Glomerular visceral epithelial cell (primary cell): ENCODE measurements at regions not wholly inside any gene's neighbourhood (a gene's known extent, or its start where the extent isn't known, plus 50 kb on each side); places are given as distances from the start of the nearest gene placed in this dataset.
A peak's percentile ranks its signal among the peaks of the same experiment; 100 is the strongest.
"Not testable (repeated sequence)": the region's sequence is repeated elsewhere in the genome, so short reads cannot be mapped to it uniquely, and the experiment has no call there.

Source experiments
- DNase-seq: peaks from one replicate; pipeline ENCODE4 v3.0.0-alpha.2; 2016; ENCODE audit errors: extremely low spot score

- no peak for DNase-seq
These were observed 442.8 kb upstream of the SYT4 start for GRCh38 chr18:43720041-43720440.

DNA sequence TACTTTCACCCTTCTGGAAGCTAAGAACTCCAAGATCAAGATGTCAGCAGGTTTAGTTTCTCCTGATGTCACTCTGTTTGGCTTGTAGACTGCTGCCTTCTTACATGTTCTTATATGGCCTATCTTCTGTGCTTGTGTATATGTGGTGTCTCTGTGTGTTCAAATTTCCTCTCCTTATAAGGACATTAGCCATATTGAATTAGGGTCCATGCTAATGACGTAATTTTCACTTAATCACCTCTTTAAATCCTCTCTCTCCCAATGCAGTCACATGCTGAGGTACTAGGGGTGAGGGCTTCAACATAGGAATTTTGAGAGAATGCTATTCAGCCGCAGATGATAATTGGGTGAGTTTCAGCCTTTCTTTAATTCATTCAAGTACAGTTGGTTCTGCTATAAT, 458.3 kb upstream of the SYT4 start:
- no peak for DNase-seq

GRCh38 chr18:43744960-43745745, 467.9 kb upstream of the SYT4 start:
- DNase-seq = peak; percentile 35

DNA sequence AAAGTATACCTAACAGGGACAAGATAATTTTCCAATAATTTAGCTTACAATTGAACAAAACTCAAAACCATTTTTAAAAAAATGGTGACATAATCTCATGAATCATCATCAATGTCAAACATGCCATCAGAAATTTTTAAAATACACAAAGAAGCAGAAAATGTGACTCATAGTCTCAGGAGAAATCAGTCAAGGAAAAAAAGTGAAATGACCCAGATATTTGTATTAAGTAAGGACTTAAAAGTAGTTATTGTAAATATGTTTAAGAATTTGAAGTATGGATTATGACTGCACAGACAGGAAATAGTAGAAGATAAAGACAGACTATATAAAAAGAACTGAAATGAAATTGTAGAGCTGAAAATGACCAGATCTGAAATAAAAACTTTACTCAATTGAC, 473.9 kb upstream of the SYT4 start:
- no peak for DNase-seq

GRCh38 chr18:43751835-43752234, 474.5 kb upstream of the SYT4 start:
- DNase-seq = no peak

GRCh38 chr18:43757273-43757672, 480.0 kb upstream of the SYT4 start:
- no peak for DNase-seq

DNA sequence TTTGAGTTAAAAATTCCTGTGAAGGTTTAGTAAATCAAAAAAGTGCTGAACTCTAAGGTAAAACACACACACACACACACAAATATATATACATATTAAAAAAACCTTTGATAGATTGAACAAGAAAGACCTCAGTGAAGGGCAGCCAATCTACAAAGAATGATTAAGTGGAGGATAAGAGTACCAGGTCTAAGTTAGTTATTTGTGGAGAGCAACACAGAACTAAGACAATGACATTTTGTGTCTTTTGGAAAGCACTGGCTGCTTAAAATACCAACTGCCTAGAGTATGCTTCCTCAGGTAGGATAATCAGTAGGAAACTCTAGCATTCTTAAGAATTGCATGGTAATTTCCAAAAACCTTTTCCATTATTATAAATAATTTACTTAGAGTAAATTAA, 481.4 kb upstream of the SYT4 start:
- no peak for DNase-seq

GRCh38 chr18:43760010-43760409, 482.7 kb upstream of the SYT4 start:
- no peak for DNase-seq

DNA sequence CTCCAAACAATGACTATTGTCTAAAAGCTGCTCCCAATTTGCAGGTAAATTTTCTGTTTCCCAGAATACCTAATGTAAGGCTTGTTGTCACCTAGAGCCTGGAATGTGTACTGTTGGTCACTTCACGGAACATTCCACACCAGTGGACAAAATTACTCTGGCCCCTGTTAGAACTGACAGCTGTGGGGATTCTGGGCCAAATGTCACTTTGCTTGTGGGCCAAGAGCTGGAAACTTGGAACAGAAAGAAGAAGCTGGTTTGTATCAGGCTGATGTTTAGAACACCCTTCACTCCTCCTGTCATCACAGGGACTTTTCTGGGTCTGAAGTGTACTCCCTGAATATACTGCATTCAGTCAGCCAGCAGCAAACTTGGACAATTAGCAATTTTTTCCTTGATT, 495.6 kb upstream of the SYT4 start:
- no peak for DNase-seq

GRCh38 chr18:43774497-43774896, 497.2 kb upstream of the SYT4 start:
- no peak for DNase-seq

DNA sequence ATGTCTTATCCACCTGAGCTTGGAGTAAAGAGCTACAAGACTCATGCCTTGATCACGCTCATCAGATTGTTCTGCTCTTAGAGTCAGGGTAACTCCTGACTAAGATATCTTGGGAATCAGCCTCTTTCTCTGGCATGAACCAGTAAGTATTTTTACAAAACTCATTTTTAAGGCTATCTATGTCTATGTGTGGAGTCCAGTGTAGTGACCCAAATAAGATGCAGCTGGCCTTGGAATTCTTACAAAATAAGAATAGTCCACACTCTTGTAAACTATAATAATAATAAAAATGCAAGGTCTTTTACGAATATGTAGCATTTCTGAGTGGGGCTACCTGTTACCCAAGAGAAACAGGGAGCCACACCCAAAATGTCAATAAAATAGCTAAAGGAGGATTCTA, 498.3 kb upstream of the SYT4 start:
- DNase-seq = no peak

DNA sequence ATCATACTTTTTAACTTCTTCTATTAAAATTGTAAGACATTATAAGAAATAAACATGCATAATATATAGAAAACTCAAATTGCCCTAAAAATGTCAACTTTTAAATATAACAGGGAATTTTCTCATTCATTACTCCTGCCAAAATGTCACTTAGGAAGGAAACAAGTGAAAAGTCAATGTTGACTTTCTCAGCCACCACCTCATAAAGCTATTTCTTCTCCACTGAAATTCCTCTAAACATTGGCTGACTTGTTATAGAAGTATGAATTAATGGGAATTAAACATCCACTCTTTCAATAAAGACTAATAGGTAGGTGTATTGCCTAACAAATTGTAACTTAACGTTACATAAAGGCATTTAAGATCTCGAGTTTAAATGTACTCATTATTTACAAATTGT, 499.7 kb upstream of the SYT4 start:
- DNase-seq = no peak

DNA sequence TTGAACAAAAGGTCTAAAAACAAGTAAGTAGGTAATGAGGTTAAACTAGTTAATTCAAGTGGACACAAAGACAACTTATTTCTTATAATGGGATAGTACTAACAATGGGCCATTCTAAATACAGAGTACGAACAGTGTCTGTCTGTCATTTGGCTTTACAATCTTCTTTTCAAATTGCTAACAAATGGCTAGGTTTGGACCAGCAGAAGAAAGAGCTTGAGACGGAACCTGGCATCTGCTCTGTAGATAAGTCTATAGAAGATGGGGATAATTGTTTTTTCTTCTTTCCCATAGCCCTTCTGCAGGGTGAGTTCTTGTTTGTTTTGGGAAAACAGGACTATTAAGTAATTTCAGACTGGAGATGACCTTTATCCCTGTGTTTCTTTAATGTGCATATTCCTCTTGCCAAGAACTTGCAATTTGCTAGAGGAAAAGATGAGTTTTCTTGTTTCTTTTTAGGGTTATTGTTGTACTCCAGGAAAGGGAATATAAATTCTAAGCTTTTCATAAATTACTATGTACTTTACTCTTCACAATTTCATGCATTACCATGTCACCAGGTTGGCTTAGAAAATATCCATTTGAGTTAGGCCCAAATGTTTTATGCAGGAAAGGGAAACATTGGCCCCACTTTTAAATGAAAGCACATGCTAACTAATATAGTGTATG, 500.5 kb upstream of the SYT4 start:
- DNase-seq = no peak

- DNase-seq = peak; percentile 51
These were observed 503.6 kb upstream of the SYT4 start for GRCh38 chr18:43780782-43781340.

DNA sequence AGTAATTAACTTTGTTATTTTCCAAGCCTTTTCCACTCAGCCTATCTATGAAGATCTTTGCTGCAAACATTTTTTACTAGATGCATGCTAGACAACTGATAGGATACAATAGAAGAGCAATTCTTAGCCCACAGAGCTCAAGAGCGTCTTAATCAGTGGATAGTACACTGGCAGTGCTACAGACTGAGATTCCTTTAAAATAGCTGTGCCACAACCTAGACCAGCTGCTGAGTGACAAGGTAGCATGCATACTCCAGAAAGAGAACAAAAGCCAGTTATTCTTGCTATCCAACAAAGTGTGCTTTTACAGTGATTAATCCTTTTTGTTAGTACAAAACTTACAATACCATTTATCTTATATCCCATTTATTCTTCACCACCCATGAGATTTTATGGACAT, 507.9 kb upstream of the SYT4 start:
- DNase-seq = no peak

DNA sequence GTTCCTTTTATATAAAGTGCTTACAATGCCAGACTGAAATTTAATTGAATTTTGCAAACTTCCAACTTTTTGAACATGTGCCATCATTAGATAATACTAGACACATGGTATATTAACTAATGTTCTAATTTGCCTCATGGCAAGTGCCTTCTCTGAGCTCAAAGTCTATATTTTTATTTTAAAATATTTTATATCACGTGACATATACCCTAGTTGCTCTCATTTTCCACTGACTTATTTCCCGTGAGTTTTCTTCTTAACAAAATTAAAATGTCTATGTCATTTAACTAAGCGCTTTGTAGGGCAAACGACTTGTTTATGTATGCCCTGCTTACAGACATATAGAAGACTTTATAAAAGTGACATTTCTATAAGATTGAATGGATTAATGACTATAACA, 509.6 kb upstream of the SYT4 start:
- no peak for DNase-seq

GRCh38 chr18:43787721-43788120, 510.4 kb upstream of the SYT4 start:
- DNase-seq = not testable (repeated sequence)

DNA sequence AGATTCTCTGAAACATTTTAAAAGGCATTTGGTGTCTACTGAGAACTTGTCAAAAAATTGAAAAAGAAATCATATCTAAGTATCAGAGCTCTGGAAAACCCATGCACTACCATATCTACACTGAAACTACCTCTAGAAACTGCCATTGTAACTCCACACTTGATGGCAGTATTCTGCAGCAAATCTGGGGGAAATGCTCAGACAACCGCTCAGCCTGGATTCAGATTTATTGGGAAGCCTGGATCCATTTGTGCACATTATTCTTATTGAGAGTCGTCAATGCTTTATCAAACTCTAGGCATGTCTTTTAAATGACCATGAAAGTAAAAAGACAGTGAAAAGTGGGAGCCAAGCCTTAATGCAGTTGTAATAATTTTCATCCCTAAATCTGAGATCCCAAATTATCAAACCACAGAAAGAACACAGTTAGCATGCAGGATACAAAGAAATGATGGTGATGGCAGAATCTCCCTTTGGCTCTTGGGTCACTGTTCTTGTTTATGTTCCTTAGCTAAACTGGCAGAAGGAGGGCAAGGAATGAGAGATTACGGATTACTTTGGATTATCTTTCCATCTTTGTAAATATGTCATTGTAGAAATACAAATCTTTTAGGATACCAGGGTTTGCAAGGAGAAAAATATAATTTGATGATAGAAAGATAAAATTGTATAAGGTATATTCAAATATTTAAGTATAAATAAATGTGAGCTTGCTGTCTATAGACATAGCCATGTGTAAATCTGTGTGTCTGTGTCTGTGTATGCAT, 512.1 kb upstream of the SYT4 start:
- no peak for DNase-seq

- no peak for DNase-seq
These were observed 516.6 kb upstream of the SYT4 start for GRCh38 chr18:43793910-43794309.

DNA sequence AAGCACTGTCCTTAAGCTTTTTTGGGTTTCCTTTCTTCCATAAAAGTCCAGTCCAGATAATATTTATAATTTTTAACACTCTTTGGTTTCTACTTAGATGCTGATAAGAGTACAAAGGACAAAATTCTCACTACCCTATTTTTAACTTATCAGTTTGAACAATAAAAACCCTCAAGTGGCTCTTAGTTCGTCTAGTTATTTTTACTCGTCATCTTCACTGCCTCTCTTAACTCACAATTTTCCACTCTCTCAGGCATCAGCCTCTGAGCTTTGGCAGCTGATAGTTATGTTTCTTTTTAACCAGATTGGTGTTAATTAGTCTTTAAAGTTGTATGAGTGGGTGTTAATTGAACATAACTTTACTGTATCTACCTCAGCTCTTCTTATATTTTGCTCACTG, 517.1 kb upstream of the SYT4 start:
- DNase-seq = no peak

DNA sequence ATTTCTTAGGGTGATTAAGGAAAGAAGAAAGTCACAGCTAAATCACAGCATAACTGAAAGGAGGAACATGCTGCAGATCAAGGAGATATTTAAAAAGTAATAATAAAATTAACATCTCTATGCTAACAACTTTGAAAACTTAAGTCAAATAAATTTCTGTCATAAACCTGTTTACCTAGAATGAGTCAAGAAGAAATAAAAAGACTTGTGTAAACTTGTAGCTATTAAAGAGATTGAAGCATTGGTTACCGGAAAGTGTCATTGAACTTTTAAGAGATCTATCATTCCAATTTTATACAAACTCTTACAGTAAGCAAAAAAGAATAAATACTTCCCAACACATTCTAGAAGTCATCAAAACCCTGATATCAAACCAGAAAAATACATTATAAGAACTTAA, 520.1 kb upstream of the SYT4 start:
- no peak for DNase-seq

DNA sequence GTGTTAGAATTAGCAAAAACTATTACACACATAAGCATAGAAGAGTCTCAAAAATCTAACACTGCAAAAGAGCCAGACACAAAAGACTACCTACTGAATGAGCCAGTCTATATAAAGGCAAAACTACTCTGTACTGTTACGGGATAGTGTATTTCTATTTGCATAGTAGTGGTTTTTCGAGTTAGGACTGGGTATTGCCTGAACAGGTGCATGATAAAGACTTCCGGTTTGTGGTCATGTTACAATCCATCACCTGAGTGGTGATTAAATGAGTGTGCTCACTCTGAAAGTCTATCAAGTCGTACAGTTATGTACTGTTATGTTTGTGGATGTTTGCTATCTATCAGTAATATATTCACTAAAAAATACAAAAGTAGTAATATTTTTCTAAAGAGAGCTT, 523.3 kb upstream of the SYT4 start:
- no peak for DNase-seq
